ENCODE measurements at regions not wholly inside any gene's neighbourhood (a gene's known extent, or its start where the extent isn't known, plus 50 kb on each side); places are given as distances from the start of the nearest gene placed in this dataset.
"Not testable (repeated sequence)": the region's sequence is repeated elsewhere in the genome, so short reads cannot be mapped to it uniquely, and the experiment has no call there.

- DNase-seq = no peak
These were observed 782.2 kb downstream of the TBC1D22A start for GRCh38 chr22:47544696-47545095.

DNA sequence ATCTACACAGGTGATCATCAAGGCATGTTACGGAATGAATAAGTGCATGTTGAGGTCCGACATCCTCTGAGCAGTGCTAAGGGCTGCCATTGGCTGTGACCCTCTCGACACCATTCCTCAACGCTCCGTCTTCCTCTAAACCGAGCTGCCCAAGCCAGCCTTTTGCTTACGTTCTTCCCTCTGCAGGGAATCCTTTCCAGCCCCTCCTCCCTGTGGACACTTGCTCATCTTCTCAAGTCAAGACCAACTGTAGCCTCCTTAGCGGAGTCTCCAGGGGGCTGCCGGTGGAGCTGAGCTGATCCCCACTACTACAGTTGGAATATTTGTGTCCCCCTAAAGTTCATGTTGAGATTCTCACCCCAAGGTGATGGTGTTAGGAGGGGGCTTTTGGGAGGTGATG lies 781.0 kb downstream of the TBC1D22A start:
- no peak for DNase-seq

DNA sequence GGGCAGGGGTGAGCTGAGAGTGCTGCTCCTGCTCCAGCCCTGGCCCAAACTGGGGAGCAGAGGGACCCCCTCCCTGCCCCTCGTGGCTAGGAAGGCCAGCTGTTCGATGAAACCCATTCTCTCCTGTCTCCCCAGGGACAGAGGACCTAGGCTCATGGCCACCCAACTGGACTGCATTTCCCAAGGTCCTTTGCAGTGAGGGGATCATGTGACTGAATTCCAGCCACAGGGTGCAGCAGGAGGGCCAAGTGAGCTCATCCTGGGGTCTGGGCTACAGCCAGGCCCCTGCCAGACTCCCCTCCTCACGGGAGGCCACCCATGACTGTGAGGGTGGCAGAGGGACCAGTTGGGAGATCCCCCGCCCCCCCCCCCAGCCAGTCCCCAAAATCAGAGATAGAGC lies 777.6 kb downstream of the TBC1D22A start:
- DNase-seq = no peak

DNA sequence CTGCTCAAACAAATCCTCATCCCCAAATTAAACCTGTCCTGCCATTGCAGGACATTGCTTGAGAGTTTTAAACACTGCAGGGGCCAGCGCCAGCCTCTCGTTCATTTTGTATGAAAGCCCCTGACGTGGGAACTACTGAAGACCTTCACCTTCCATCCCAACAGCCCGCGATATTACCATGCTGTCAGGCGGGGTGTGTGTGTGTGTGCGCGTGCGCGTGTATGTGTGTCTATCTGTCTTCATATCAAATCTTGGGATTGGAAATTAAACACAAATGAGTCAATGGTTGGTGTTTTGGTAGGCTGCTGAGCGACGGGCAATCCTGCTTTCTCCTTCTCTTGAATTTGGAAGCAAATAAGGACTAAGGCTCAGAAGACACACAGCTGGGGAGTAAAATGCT lies 776.9 kb downstream of the TBC1D22A start:
- DNase-seq = no peak

DNA sequence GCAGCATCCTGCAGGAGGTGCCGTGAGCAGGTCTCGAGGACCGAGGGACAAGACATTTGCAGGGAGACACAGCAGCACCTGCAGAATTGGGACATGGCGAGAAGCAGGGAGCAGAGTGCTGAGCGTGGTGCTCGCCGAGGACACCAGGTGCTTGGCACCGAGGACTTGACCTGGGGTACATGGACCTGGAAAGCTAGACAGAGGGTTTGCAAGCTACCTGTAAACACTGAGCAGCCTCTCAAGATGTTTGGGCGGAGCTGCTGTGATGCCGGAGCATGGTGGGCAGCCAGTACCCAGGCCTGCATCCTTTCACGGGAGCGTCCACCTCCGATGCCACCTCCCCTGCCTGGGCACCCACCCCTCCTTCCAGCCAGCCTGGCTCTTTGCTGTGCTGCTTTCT lies 773.2 kb downstream of the TBC1D22A start:
- no peak for DNase-seq

GRCh38 chr22:47534804-47535410 lies 772.5 kb downstream of the TBC1D22A start:
- DNase-seq = no peak

GRCh38 chr22:47533961-47534803 lies 771.7 kb downstream of the TBC1D22A start:
- DNase-seq = no peak

DNA sequence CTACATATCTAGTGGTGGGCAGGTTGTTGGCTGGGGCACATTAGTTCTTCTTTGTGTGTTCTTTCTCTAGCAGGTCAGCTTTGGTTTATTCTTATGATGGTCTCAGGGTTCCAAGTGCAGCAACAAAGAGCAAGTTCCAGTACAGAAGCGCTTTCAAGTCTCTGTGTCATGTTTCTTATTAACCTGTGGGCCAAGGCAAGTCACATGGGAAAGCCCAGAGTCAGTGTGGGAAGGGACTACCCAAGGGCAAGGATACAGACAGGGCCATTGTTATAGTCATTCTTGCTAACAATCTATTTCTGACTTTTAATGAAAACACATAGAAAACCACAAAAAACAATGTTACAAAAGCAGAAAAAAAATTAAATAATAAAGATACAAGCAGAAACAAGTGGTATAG lies 754.6 kb downstream of the TBC1D22A start:
- DNase-seq = no peak

DNA sequence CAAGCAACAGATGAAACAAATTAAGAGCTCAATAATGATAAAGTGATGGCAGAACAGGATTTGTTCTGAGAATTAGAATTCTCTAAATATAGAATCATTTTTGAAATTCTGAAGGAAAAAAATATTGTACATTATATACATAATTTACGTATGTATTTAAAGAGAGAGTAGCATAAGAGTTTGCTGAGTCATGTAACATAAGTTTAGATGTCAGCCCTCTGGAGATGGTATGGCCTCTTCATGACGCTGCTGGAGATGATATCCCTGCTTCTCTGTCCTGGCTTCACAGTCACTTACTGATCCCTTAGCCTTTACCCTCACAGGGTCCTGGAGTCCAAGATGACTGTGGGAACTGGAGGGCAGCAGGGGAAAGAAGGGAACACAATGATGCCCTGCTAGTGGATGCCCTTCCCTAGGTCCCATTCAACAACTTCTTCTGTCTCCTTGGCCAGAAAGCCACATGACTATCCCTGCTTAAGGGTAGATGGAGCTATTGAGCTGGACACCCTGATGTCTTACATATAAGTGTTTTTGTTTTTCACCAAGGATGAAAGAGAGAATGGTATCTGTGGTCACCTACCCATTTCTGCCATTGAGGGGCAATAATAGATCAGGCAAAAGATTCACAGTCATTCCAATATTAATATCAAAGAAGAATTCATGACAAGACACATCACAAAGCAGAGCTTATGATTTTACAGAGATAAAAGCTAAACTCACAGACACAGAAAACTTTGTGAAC lies 753.1 kb downstream of the TBC1D22A start:
- DNase-seq = no peak

DNA sequence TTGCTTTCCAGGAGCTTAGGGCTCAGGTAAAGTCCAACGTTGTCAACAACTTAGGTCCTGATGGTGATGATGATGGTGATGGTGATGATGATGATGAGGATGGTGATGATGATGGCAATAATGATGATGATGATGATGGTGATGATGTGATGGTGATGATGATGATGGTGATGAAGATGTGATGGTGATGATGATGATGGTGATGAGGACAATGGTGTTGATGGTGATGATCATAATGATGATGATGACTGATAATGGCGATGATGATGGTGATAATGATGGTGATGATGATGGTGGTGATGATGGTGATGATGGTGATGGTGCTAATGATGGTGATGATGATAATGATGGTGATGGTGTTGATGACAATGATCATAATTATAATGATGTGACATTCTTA lies 750.2 kb downstream of the TBC1D22A start:
- DNase-seq = no peak

DNA sequence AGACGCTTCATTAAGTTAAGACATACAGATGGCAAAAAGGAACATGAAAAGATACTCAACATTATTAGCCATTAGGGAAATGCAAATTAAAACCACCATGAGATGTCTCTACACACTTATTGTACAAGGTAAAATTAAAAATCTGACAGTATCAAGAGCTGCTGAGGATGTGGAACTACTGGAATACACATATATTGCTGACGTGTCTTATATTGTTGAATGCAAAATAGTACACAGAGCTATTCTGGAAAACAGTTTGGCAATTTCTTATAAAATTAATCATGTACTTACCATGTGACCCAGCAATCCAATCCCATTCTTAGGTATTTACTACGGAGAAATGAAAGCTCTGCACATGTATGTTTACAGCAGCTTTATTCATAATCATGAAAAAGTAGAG lies 742.5 kb downstream of the TBC1D22A start:
- no peak for DNase-seq

DNA sequence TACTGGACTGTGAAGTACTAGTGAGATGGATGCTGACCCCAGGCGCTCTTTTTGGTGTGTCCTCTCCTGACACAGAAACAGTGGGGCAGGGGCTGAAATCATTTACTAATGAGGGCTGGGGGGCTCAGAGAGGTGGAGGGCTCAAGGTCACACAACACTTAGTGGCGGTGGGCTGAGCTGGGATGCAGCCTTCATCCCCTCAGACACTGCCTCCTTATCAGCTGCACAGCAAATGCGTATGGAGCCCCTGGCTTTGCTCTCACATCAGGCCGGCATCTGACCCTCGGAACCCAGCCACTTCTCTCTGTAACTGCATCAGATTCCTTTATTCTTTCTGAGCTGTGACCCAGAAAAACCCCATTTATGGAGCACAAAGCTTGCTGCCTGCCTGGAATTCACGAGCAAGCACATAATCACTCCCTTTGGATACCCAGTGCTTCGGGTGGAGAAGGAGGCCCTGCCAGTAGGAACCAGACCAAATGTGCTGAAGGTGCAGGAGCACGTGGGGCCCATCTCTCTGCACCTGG lies 736.6 kb downstream of the TBC1D22A start:
- no peak for DNase-seq

DNA sequence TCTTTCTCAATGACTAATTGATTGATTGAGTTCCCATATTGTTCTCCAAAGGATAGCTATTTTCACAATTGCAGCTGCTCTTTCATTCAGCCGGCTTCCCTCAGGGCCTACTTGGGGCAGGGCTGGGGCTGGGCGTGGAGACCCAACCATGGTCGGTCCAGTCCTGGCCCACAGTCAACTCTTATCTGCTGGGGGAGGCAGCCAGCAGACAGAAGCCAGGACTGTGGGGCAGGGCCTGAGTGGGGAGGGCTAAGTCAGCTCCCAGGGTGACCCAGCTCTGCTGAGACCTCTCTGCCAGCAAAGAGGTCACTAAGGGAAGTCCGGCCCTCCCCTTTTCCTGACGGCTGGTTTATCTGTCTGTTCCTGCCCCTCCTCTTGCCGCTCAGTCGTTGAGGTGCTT lies 735.2 kb downstream of the TBC1D22A start:
- DNase-seq = no peak

DNA sequence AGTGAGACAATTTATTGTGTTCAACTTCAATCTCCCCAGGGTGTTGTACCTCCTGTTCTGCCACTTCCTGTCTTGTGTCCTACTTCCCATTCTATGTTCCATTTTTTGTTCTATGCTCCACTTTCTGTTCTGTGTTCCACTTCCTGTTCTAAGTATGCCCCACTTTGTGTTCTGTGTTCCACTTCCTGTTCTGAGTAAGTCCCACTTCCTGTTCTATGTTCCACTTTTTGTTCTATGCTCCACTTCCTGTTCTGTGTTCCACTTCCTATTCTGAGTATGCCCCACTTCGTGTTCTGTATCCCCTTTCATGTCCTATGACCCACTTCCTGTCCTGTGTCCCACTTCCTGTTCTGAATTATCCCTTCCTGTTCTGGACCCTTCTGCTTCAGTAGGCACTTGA lies 732.7 kb downstream of the TBC1D22A start:
- DNase-seq = no peak

GRCh38 chr22:47488131-47488530 lies 725.7 kb downstream of the TBC1D22A start:
- DNase-seq = not testable (repeated sequence)

DNA sequence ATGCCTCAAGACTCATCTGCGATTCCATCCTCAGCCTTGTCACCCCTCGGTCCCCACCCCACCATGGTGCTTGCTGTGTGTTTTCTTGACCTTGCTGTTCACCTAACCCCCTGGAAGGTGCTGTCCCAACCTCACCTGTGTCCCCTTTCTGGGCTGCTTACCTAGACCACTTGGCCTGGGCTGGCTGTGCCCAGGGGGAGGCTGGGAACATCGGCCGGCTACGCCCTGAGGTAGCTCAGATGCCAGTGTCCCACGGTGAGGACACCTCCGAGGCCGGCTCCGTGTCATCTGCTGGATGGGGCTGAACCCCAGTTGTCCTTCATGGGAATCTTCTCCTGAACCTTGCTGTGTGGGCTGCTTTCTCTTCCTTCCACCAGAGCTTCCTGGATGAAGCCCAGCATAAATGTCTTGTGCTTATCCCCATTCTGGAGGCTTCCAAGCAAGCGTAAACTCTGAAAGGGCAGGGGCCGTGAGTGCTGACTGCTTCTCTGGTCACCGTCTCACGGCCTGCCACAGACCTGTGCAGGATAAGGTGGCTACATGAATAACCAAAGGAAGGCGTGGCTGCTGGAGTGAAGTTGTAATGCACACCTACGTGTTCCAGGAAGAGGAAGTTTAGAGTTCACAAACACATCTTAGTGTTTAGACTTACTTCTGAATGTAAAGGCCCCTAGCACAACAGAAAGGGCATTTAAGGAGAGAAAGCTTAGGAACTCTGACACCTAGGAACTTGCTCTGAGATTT lies 724.3 kb downstream of the TBC1D22A start:
- DNase-seq = no peak

- DNase-seq = no peak
These were observed 722.6 kb downstream of the TBC1D22A start for GRCh38 chr22:47484960-47485569.

DNA sequence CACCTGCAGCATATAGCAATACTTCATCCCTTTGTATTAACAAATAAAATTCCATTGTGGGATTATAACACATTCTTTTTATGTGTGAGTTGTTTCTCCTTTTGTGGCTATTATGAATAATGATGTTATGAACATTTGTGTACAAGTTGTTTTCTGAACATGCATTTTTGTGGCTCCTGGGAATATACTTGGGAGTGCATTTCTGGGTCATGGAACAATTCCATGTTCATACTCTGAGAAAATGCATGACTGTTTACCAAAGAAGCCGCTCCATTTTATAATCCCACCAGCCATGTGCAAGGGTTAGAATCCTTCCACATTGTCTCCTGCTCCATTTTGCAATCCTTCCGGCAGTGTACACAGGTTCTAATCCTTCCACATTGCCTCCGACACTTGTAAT lies 713.8 kb downstream of the TBC1D22A start:
- no peak for DNase-seq

DNA sequence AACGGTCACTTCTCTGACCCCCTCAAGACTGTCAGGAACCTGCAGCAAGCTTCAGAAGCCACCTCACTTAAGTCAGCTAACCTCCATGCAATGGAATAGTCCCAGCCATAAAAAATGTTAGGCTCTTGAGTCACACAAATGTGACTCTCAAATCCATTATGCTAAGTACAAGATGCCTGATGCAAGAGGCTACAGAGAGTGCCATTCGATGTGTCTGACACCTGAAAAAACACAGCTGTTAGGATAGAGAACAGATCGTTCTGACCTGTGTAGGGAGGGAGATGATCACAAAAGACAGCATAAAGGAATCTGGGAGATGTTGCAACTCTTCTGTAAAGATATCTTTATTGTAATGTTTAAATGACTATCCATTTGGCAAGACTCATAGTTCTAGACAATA lies 712.4 kb downstream of the TBC1D22A start:
- DNase-seq = no peak

- no peak for DNase-seq
These were observed 712.0 kb downstream of the TBC1D22A start for GRCh38 chr22:47474464-47474863.

GRCh38 chr22:47472636-47473035 lies 710.2 kb downstream of the TBC1D22A start:
- no peak for DNase-seq

DNA sequence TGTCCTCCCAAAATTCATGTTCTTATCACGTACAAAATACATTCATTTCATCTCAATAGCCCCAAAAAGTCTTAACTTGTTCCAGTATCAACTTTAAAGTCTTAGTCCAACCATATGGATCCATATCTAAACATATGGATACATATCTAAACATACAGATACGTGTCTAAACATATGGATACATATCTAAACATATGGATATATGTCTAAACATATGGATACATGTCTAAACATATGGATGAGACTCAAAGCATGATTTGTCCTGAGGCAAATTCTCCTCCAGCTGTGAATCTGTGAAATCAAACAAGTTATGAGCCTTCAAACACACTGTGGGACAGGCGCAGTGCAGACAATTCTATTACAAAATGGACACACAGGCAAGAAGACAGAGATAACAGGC lies 709.0 kb downstream of the TBC1D22A start:
- no peak for DNase-seq

- no peak for DNase-seq
These were observed 703.4 kb downstream of the TBC1D22A start for GRCh38 chr22:47465809-47466208.
